HG03095 (cell line): ENCODE measurements at regions not wholly inside any gene's neighbourhood (a gene's known extent, or its start where the extent isn't known, plus 50 kb on each side); places are given as distances from the start of the nearest gene placed in this dataset.

ENCODE experiments used
- ATAC-seq: cut with Tn5 transposase; IDR thresholded peaks from one replicate; pipeline ENCODE4 v1.9.1; 2021; ENCODE audit warnings: moderate library complexity; ENCODE audit not compliant: unreplicated experiment

DNA sequence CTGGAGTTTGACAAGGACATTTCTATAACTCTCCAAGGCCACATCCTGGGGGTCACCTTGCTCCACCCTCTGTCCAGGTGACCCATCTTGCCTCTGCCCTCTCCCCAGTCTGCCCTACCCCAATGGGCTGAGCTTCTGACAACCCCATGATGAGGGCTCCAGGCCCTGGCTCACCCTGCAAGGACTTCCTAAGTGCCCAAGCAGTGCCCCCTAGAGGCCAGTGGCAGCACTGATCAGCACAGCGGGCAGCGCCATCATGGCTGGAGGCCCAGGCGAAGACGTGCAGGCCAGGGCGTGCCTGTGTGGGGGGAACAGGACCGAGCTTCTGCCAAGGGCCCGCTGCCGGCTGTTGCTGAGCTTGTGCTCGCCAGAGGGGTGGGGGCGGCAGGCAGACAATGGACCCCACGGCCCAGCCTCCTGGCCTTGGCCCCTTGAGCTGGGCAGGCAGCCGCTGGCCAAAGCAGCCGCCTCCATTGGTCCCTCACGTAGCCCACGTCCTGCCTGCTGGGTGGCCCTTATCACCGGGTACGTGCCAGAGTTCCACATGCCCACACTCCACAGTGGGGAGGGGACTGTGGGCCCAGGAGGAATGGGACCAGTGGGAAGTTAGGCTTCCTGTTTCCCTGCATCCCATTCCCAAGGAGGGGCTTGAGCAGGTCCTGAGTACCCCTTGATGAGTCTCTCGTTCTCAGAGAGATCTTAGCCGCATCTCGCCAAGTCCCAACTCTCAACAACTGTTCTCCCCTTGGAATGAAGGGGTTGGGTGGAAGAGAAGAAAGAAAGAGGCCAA lies 64.3 kb downstream of the MRPL14 start:
- no peak for ATAC-seq

GRCh38 chr6:44062105-44062770 lies 65.0 kb downstream of the MRPL14 start:
- no peak for ATAC-seq

DNA sequence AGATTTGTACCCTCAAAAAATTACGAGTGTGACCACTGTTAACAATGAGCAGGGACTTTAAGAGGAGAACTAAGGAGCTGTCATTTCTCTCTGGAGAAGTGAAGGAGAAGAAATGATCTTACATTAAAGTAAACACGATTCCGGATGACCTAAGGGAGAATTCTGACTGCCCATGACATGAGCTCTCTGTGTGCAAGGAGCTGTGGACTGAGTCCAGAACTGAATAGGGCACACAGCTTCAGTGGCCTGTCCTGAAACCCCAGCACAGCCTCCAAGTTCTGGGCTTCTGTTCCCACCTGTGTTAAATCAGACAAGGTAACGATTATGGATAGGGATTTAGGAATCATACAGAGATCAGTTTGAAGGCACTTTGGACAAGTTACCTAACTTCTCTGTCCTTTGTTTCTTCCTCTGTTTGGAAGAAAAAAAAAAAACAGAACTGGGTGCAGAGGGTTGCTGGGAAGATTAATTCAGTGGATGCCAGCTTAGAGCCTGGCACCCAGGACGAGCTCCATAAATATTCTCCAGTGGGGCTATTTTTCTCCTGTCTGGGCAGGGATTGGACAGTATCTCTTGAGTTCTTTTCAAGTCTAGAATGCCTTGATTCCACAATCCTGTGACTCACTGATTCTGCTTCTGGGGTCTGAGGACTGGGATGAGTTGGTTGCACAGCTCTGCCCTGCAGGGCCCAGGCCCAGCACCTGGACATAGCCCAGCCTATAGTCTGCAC lies 65.7 kb downstream of the MRPL14 start:
- no peak for ATAC-seq

- no peak for ATAC-seq
Measured at GRCh38 chr6:44060612-44061374, 66.5 kb downstream of the MRPL14 start.

DNA sequence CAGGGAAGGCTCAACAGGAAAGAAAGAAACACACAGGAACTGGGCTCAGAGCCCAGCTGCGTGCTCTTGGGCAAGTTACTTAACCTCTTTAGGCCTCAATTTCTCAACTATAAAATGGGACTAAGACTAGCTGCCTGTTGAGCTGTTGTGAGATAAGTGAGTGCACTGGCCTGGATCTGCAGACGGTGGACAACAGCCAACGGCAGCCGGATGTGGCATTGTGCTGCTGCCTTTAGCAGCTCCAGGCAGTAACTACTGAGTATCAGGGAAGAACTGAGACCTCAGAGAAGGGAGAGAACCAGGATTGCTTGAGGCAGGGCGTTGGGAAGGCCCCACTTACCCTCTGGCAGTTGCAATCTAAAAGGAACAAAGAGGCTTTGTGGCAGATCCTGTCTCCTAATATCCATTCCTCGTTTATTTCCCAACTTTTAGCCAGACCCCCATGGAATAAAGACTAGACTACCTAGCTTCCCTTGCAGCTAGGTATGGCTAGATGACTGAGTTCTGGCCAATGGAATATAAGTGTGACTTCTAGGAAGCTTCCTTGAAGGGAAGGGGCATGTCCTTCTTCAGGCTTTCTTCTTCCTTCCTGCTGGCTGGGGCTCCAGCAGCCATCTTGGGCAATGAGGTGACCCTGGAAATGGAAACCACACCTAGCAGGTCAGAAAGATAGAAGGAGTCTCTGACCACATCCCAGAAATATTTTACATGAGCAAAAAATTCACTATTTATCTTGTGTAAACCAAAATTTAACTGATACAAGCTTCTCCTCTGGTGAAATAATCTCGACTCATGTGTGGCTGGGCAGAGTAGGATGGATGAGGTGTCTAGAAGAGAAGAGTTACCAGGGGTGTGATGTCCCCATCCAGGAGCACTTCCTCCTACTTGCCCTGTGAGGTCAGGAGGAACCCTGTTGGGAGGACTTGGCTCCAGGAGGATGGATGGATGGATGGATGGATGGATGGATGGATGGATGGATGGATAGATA lies 67.6 kb downstream of the MRPL14 start:
- no peak for ATAC-seq

DNA sequence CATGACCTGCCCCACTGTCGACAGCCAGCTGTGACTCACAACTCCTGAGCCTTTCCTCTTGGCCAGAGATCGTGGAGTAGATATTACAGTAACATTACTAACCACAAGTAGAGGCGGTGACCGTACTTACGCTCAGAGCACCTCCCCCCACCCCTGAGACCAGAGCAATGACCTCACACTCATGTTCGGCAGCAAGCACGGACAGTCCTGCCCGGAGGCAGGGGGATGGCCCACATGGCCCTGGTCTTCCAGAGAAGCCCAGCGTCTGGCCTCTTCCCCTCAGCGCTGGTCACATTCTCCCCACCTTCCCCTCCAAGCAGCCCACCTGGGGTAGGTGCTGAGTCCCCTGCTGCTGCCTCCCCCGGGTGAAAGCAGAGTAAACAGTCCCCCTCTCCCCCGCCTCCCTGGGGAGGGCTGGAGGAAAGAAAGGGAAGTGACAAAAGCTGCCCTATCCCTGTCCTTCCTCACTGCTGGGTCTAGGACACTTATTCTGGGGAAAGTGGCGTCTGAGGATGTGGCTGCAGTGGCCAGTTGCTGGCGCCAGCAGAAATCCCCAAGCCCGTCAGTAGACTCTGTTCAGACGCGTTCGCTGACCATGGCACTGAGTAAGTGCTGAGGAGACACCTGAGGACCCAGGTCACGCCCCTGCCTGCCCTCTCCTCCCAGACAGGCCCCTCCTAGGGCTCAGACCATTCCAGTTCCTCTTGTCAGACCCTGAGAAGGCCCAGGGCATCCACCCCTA lies 68.5 kb downstream of the MRPL14 start:
- ATAC-seq, result no peak

DNA sequence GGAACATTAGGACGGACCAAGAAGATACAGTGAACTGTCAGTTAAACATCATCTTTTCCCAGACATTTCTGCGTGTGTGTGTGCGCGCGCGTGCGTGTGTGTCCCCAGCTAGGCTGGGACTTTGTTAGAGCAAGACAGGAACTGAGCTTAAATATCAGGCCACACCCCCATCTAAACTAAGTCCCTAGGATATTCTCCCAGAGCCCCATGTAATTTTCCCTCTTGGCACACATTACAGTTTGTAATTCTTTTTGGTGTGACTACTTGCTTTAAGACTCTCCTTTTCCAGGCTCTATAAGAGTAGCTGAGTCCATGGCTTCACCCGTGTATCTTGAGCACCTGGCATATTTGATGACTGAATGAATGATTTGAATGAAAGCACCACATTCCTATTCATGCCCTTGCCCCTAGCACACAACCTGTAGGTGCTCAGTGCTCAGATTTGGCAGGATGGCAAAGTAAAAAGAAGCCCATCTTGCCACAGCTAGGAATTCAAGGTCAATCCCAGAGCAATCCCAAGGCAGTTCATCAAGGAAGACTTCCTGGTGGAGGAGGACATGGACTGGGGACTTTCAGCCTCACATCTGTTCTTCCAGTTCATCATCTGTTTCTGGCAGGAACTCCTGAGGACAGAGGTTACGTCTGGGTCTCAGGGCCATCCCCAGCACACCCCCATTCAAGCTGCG lies 69.2 kb downstream of the MRPL14 start:
- ATAC-seq, result no peak

DNA sequence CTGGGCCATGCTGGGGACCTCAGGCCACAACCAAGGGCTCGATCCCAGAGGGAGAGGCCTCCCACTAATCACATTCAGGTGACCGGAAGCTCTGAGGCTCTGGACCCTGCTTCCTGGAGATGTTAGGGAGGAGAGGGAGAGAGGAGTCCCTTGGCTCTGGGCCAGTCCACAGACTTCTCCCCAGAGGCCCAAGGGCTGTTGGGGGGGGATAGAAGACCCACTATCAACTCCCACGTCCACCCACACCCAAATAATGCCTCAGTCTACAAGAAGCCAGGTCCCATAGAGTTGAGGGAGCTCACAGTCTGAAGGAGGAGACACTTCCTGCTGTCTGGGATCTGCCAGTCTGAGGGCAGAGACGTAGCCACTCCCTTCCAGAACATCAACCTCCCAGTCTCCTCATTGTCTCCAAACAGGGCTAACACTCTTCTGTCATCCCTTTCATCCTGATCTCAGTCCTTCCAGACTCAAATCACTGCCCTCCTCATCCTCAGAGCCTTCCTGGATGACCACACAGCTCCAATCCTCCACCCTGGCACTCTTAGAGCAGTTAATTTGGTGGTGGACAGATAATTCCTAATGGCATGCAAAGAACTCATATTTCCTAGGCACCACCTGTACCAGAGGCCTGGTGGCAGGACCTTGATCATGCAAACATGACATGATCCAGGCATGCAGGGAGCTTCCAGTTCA lies 69.9 kb downstream of the MRPL14 start:
- no peak for ATAC-seq

GRCh38 chr6:44056392-44057237 lies 70.6 kb downstream of the MRPL14 start:
- ATAC-seq, result no peak

DNA sequence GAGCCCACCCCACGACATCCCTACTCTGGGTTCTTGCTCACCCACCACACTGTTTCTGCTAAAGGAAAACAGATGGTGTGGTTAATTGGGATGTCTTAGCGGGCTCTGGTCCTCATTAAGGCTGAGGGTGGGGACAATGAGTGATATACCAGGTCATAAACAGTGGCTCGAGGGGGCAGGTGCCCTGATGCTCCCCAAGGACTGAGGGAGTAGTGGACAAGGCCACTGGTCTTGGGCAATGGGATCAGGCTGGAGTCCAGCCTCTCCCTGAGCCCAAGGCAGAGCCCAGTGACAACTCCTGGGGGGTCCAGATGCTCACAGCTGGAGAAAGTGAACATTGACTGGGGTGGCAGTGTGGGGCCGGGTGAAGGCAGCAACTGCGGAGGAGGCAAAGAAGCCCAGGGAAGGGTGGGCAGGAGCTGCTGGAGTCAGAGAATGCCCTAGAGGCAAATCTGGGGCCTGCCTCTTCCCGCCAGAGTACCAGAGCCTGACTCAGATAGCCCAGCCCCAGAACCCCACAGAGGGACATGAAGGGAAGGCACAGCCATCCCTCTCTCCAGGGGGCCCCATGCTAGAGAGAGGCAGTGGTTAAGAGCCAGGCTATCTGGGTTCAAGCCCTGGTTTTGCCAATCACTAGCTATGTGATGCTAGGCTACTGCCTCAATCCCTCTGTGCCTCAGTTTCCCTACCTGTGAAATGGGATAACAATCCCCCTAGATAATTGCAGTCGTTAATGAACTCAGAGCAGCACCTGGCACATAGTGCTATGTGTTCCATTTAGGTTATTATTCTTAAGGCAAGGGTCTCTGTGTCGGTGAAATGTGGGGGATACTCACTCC lies 72.3 kb downstream of the MRPL14 start:
- ATAC-seq, result no peak

- no peak for ATAC-seq
Measured at GRCh38 chr6:44053760-44054556, 73.3 kb downstream of the MRPL14 start.

- no peak for ATAC-seq
Measured at GRCh38 chr6:44053106-44053756, 74.0 kb downstream of the MRPL14 start.

GRCh38 chr6:44052419-44053023 lies 74.7 kb downstream of the MRPL14 start:
- ATAC-seq, result no peak

DNA sequence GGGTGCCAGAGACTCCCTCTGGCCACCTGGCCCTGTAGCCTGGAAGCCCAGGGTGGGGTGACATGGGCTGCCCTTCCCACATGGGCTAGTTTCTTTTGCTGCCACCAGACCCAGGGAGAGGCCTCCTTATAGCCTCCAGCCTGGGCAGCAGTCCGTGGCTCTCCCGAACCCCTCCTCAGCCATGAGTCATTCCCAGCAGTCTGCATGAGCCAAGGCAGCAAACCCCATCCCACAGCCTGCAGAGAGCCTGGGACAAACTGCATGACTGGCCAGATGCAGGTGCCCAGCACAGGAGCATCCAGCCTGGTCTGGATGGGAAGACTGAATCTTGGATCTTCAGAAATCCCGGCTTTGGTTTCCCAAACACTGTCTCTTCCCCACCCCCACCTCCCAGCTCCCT lies 75.7 kb downstream of the MRPL14 start:
- no peak for ATAC-seq
